PC-3 (cell line): ENCODE measurements at regions not wholly inside any gene's neighbourhood (a gene's known extent, or its start where the extent isn't known, plus 50 kb on each side); places are given as distances from the start of the nearest gene placed in this dataset.

Experiments
- ATAC-seq: fragments of 200-7000 bp; cut with Tn5 transposase; 2 replicates; pipeline ENCODE4 v1.9.1; 2020; ENCODE audit warnings: mild to moderate bottlenecking, moderate library complexity
- BruUV-seq: library from RNA; stranded (reverse); fragments of 400-500 nt; replicated peaks from 2 replicates; lab custom pipeline; 2021; lab: Mats Ljungman, UMichigan
- CTCF ChIA-PET: fragments of 300-600 bp; sonication (Branson Sonifier 250); formaldehyde crosslinking; loops from one replicate; lab custom pipeline; 2022; ENCODE audit warnings: antibody characterized with exemption; lab: Charles Lee
- POLR2A ChIA-PET: fragments of 300-600 bp; sonication (Branson Sonifier 250); formaldehyde crosslinking; loops from one replicate; lab custom pipeline; 2022; ENCODE audit warnings: antibody characterized with exemption; ENCODE audit not compliant: unreplicated experiment; lab: Charles Lee
- DNase-seq: peaks from one replicate; pipeline ENCODE4 v3.0.0-alpha.2; 2015
- H2AFZ ChIP-seq: fragments of 300-600 bp; sonication (generic); 2 replicates; pipeline ENCODE4 v1.6.0; 2016; ENCODE audit warnings: antibody characterized with exemption, low read length
- H3F3A ChIP-seq: fragments of 300-600 bp; sonication (generic); one replicate; pipeline ENCODE4 v1.6.0; 2017; ENCODE audit warnings: antibody characterized with exemption, low read length, control low read depth, mild to moderate bottlenecking; ENCODE audit not compliant: unreplicated experiment
- H3K27ac ChIP-seq: fragments of 300-600 bp; sonication (generic); 2 replicates; pipeline ENCODE4 v1.5.1; 2016; ENCODE audit warnings: mild to moderate bottlenecking, low read length
- H3K27me3 ChIP-seq: fragments of 300-600 bp; sonication (generic); 2 replicates; pipeline ENCODE4 v1.6.1; 2016; ENCODE audit warnings: low read length, mixed read lengths
- H3K36me3 ChIP-seq: fragments of 300-600 bp; sonication (generic); 2 replicates; pipeline ENCODE4 v1.6.1; 2016; ENCODE audit warnings: low read depth, mixed run types, low read length, mixed read lengths
- H3K4me1 ChIP-seq: fragments of 300-600 bp; sonication (generic); 2 replicates; pipeline ENCODE4 v1.5.1; 2016; ENCODE audit warnings: low read length; ENCODE audit not compliant: insufficient read depth
- H3K4me2 ChIP-seq: fragments of 300-600 bp; sonication (generic); 2 replicates; pipeline ENCODE4 v1.6.0; 2016; ENCODE audit warnings: low read length
- H3K4me3 ChIP-seq: fragments of 300-600 bp; sonication (generic); 2 replicates; pipeline ENCODE4 v1.5.1; 2016; ENCODE audit warnings: mild to moderate bottlenecking, low read length, mixed read lengths
- H3K79me2 ChIP-seq: fragments of 300-600 bp; sonication (generic); 2 replicates; pipeline ENCODE4 v1.6.1; 2017; ENCODE audit warnings: low read length, mixed read lengths
- H3K9ac ChIP-seq: fragments of 300-600 bp; sonication (generic); 2 replicates; pipeline ENCODE4 v1.6.0; 2016; ENCODE audit warnings: mild to moderate bottlenecking, low read length
- H3K9me2 ChIP-seq: fragments of 300-600 bp; sonication (generic); replicated peaks from 2 replicates; pipeline ENCODE4 v1.6.1; 2016; ENCODE audit warnings: mixed run types, low read length, mixed read lengths
- H3K9me3 ChIP-seq: fragments of 300-600 bp; sonication (generic); 2 replicates; pipeline ENCODE4 v1.6.1; 2016; ENCODE audit warnings: low read length, mixed read lengths
- H4K20me1 ChIP-seq: fragments of 300-600 bp; sonication (generic); 2 replicates; pipeline ENCODE4 v1.6.1; 2016; ENCODE audit warnings: low read length, mixed read lengths
- CTCF ChIP-seq: fragments of 300-600 bp; sonication (generic); conservative IDR thresholded peaks from 2 replicates; pipeline ENCODE4 v1.5.1; 2017; ENCODE audit warnings: antibody characterized with exemption, low read depth, mild to moderate bottlenecking, low read length
- EZH2 ChIP-seq: fragments of 300-600 bp; sonication (generic); IDR thresholded peaks from one replicate; pipeline ENCODE4 v1.6.1; 2017; ENCODE audit warnings: antibody characterized with exemption, mild to moderate bottlenecking, low read length; ENCODE audit not compliant: unreplicated experiment
- EZH2phosphoT487 ChIP-seq: fragments of 300-600 bp; sonication (generic); IDR thresholded peaks from 2 replicates; pipeline ENCODE4 v1.6.1; 2018; ENCODE audit warnings: mild to moderate bottlenecking, antibody characterized with exemption, low read length, borderline replicate concordance
- intact Hi-C: fragments of 100-400 bp; cut with micrococcal nuclease; formaldehyde crosslinking; loops from 2 replicates; pipeline ENCODE4 v1.9.0; 2023

DNA sequence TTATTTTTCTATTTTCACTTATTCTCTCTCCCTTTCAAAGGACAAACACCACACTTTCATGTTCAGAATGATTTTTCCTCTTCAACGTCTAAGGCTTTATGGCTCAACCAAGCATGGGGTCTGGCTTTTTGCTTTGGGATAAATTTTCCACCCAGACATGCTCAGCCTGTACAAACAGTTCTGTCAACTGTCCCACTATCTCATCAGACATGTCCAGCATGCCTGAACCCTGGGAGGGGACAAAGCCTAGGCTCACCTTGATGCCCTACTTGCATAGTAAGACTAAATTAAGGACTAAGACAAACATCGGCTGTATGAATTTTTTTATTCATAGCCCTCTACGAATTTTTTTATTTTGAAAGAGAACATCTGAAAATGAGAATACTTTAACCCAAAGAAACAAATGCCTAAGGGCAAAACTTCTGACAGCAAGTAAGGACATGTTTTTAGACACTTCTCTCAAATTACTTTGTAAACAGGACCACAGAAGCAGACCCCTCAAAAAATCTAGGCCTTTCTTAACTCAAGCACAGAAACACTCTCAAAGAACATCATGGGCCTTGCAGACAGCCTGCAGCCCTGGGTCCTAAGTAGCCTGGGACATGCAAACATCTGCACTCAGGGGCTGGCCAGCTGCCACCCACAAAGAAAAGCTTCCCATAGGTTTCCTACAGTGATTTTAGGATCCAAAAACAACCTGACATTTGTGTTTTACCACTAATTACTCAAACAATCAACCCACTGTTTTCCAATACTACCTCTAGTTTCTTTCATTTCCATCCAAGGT lies 72.3 kb upstream of the PALMD start:
- H3K36me3 ChIP-seq = no peaks in the 10 kb centered on the region
- no peaks in the 10 kb centered on the region for H4K20me1 ChIP-seq
- H3K4me3 ChIP-seq = no peak overlapping the region
- DNase-seq = no peak
- TF ChIP-seq EZH2 = no peak
- TF ChIP-seq EZH2phosphoT487 = no peak
- BruUV-seq = no TSS peak
- H3F3A ChIP-seq = no peaks in the 10 kb centered on the region
- no peak overlapping the region for H2AFZ ChIP-seq
- peaks cover 33% of the 10 kb centered on the region for H3K4me1 ChIP-seq
- H3K27ac ChIP-seq = no peak overlapping the region
- no peaks in the 10 kb centered on the region for H3K79me2 ChIP-seq
- no peaks in the 10 kb centered on the region for H3K9me2 ChIP-seq
- no peak overlapping the region for H3K9ac ChIP-seq
- no peaks in the 10 kb centered on the region for H3K27me3 ChIP-seq
- ChIA-PET POLR2A (no interaction called here), CTCF (no interaction called here)
- no peak overlapping the region for H3K4me2 ChIP-seq
- no peaks in the 10 kb centered on the region for H3K9me3 ChIP-seq
- intact Hi-C loops = loop anchor here (5.0 kb wide), 1 partner anchor 46 kb away; no protein-coding TSS in a partner anchor
- no peak for ATAC-seq

GRCh38 chr1:99577313-99577712 lies 68.6 kb upstream of the PALMD start:
- Histone ChIP-seq H3K4me1 (no peaks in the 10 kb centered on the region), H3K9ac (no peak overlapping the region), H3K27ac (no peak overlapping the region), H4K20me1 (no peaks in the 10 kb centered on the region), H3K27me3 (no peaks in the 10 kb centered on the region), H3K9me2 (no peaks in the 10 kb centered on the region), H3K4me3 (no peak overlapping the region), H3F3A (no peaks in the 10 kb centered on the region), H3K4me2 (no peak overlapping the region), H3K9me3 (no peaks in the 10 kb centered on the region), H2AFZ (no peak overlapping the region), H3K36me3 (no peaks in the 10 kb centered on the region), H3K79me2 (no peaks in the 10 kb centered on the region)
- ATAC-seq (no peak), DNase-seq (no peak)
- intact Hi-C loops = no loop called here
- POLR2A ChIA-PET = no interaction called here
- CTCF ChIA-PET = no interaction called here
- TF ChIP-seq EZH2 = no peak
- TF ChIP-seq CTCF = no peak
- no peak for TF ChIP-seq EZH2phosphoT487
- BruUV-seq = no TSS peak

- no TSS peak for BruUV-seq
- no peak overlapping the region for H3K4me3 ChIP-seq
- no peak overlapping the region for H3K4me2 ChIP-seq
- H3F3A ChIP-seq = no peaks in the 10 kb centered on the region
- no peak overlapping the region for H2AFZ ChIP-seq
- no peaks in the 10 kb centered on the region for H3K9me3 ChIP-seq
- no peaks in the 10 kb centered on the region for H4K20me1 ChIP-seq
- POLR2A ChIA-PET = no interaction called here
- intact Hi-C loops = no loop called here
- H3K4me1 ChIP-seq = no peaks in the 10 kb centered on the region
- no peaks in the 10 kb centered on the region for H3K9me2 ChIP-seq
- TF ChIP-seq CTCF (no peak), EZH2phosphoT487 (no peak)
- H3K9ac ChIP-seq = no peak overlapping the region
- H3K36me3 ChIP-seq = no peaks in the 10 kb centered on the region
- DNase-seq (no peak), ATAC-seq (no peak)
- no peak overlapping the region for H3K27ac ChIP-seq
- CTCF ChIA-PET = no interaction called here
- no peaks in the 10 kb centered on the region for H3K79me2 ChIP-seq
- H3K27me3 ChIP-seq = no peaks in the 10 kb centered on the region
These were observed 66.2 kb upstream of the PALMD start for GRCh38 chr1:99579691-99580172.
